Suprapubic skin (tissue), 4 donors: ENCODE measurements at regions not wholly inside any gene's neighbourhood (a gene's known extent, or its start where the extent isn't known, plus 50 kb on each side); places are given as distances from the start of the nearest gene placed in this dataset.

Source experiments
- DNase-seq, 2 donors: peaks; one replicate each; pipeline ENCODE4 v3.0.0-alpha.2; 2019; ENCODE audit warnings: low spot score in 2 of 2
- H3K27ac ChIP-seq: fragments of 200-600 bp; sonication (generic); one replicate; pipeline ENCODE4 v1.5.1; 2019
- H3K27me3 ChIP-seq: fragments of 200-600 bp; sonication (generic); one replicate; pipeline ENCODE4 v1.5.1; 2019
- H3K36me3 ChIP-seq: fragments of 200-600 bp; sonication (generic); one replicate; pipeline ENCODE4 v1.5.1; 2019
- H3K4me1 ChIP-seq: fragments of 200-600 bp; sonication (generic); one replicate; pipeline ENCODE4 v1.5.1; 2019
- H3K4me3 ChIP-seq: fragments of 200-600 bp; sonication (generic); one replicate; pipeline ENCODE4 v1.5.1; 2019; ENCODE audit warnings: mild to moderate bottlenecking
- H3K9me3 ChIP-seq: fragments of 200-600 bp; sonication (generic); one replicate; pipeline ENCODE4 v1.5.1; 2019
- EP300 ChIP-seq: sonication (generic); formaldehyde crosslinking; IDR thresholded peaks from one replicate; pipeline ENCODE4 v1.6.1; 2017; ENCODE audit warnings: antibody characterized with exemption
- POLR2A ChIP-seq, 2 donors: fragments of 450-650 bp; IDR thresholded peaks; one replicate each; pipeline ENCODE4 v1.6.1; 2017; ENCODE audit warnings: antibody characterized with exemption in 2 of 2, mild to moderate bottlenecking in 2 of 2, moderate library complexity in 2 of 2
- POLR2AphosphoS5 ChIP-seq, 3 donors: sonication (generic); formaldehyde crosslinking; IDR thresholded peaks; one replicate each; pipeline ENCODE4 v1.6.1; 2017; ENCODE audit warnings: antibody characterized with exemption in 3 of 3
- WGBS: methylation state at CpG from one replicate; pipeline ENCODE4 v1.1.5; 2018; 5-methylcytosine and 5-hydroxymethylcytosine counted together
- TF ChIP-seq, protein P1 (sequence below), 2 donors: fragments of 200-600 bp in 1 of 2; fragments of 450-650 bp in 1 of 2; sonication (generic) in 1 of 2; IDR thresholded peaks; one replicate each; pipeline ENCODE4 v1.5.1; 2016 to 2019; ENCODE audit warnings: antibody characterized with exemption in 2 of 2, mild to moderate bottlenecking in 1 of 2, moderate library complexity in 1 of 2

DNA sequence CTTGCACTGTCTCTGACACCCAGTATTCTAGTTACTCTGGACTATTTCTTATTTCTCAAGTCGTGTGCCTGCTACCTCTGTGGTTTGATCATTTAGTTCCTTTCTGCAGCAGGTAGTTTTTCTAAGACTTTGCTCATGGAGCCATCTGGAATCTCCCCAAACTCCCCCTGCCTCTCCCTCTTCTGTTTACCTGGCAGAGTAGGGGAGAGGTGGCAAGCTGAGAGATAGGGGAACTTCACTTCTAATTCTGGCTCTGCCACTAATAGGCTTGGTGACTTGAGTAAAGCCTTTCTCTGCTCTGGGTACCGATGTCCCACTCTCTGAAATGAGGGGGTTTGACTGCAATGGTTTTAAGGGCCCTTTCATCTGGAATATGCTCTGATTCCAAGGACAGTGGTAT, 141.3 kb downstream of the CPEB2 start:
- Histone ChIP-seq H3K27me3 (no peaks in the 10 kb centered on the region), H3K9me3 (no peaks in the 10 kb centered on the region), H3K36me3 (no peaks in the 10 kb centered on the region), H3K4me3 (no peak overlapping the region), H3K27ac (no peak overlapping the region), H3K4me1 (no peaks in the 10 kb centered on the region)
- no peak for TF ChIP-seq EP300
- TF ChIP-seq POLR2AphosphoS5 (IDR thresholded peaks at IDR 0.05), result no peak
- TF ChIP-seq, protein P1, sequence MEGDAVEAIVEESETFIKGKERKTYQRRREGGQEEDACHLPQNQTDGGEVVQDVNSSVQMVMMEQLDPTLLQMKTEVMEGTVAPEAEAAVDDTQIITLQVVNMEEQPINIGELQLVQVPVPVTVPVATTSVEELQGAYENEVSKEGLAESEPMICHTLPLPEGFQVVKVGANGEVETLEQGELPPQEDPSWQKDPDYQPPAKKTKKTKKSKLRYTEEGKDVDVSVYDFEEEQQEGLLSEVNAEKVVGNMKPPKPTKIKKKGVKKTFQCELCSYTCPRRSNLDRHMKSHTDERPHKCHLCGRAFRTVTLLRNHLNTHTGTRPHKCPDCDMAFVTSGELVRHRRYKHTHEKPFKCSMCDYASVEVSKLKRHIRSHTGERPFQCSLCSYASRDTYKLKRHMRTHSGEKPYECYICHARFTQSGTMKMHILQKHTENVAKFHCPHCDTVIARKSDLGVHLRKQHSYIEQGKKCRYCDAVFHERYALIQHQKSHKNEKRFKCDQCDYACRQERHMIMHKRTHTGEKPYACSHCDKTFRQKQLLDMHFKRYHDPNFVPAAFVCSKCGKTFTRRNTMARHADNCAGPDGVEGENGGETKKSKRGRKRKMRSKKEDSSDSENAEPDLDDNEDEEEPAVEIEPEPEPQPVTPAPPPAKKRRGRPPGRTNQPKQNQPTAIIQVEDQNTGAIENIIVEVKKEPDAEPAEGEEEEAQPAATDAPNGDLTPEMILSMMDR (IDR thresholded peaks at IDR 0.05), result no peak
- no peak for TF ChIP-seq POLR2A (IDR thresholded peaks at IDR 0.05)
- WGBS, result 89% methylated on average over 2 of the region's 2 CpGs
- no peak for DNase-seq

DNA sequence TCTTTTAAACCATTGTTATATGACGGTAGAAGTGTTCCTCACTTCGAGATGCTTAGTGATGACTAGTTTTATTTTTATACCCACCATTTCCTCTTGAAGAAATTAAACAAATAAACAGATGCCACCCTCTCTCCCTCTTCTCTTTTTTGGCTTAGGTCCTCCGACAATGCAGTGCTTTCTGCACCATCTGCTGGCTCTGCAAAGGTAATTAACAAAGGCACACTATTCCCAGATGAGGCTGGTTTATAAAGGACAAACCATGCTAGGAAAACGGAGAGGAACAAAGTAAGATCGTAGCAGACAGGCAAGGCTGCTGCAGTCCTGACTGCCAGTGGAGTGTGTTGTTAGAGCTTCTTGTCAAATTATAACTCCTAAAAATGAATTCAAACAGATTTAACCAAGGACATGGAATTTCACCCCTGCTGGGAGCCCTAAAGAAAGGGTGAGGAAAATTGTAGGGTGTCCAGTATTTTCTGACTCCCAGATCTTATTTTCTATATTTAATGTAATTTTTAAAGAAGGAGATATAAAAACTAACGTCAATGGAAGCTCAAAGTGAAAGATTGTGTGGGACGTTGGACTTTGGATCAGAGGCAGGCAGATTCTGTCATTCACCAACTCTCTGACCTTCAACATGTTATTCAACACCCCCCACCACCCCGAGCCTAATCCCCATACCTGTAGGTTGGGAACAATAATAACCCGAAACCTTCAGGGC, 142.1 kb downstream of the CPEB2 start:
- Histone ChIP-seq H3K9me3 (no peaks in the 10 kb centered on the region), H3K4me3 (no peak overlapping the region), H3K27ac (no peak overlapping the region), H3K27me3 (no peaks in the 10 kb centered on the region), H3K36me3 (no peaks in the 10 kb centered on the region), H3K4me1 (peaks cover 4% of the 10 kb centered on the region)
- TF ChIP-seq, protein P1 (IDR thresholded peaks at IDR 0.05), result no peak
- TF ChIP-seq POLR2A (IDR thresholded peaks at IDR 0.05) (no peak), POLR2AphosphoS5 (IDR thresholded peaks at IDR 0.05) (no peak), EP300 (no peak)
- WGBS, result 73% methylated on average over 9 of the region's 9 CpGs
- no peak for DNase-seq

DNA sequence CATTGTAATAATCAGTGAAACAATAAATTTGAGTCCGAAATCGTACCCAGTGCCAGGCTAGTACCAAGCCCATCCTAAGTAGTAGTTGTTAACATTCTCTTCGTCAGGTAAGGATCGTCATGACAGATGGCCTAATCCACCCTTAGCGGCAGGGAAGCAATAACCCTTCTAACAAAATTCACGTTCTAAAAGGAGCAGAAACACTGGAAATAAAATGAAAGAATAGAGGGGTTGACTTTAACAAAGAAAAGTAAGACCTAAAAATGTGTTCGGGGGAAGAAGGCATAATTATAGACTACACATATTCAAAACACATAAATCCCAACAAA, 142.7 kb downstream of the CPEB2 start:
- H3K9me3 ChIP-seq, result no peaks in the 10 kb centered on the region
- H3K4me1 ChIP-seq, result peaks cover 9% of the 10 kb centered on the region
- H3K27ac ChIP-seq, result no peak overlapping the region
- H3K36me3 ChIP-seq, result no peaks in the 10 kb centered on the region
- TF ChIP-seq EP300 (no peak), POLR2A (IDR thresholded peaks at IDR 0.05) (no peak), POLR2AphosphoS5 (IDR thresholded peaks at IDR 0.05) (no peak)
- TF ChIP-seq, protein P1 (IDR thresholded peaks at IDR 0.05), result no peak
- H3K27me3 ChIP-seq, result no peaks in the 10 kb centered on the region
- H3K4me3 ChIP-seq, result no peak overlapping the region
- no peak for DNase-seq
- WGBS, result 94% methylated on average over 7 of the region's 7 CpGs

DNA sequence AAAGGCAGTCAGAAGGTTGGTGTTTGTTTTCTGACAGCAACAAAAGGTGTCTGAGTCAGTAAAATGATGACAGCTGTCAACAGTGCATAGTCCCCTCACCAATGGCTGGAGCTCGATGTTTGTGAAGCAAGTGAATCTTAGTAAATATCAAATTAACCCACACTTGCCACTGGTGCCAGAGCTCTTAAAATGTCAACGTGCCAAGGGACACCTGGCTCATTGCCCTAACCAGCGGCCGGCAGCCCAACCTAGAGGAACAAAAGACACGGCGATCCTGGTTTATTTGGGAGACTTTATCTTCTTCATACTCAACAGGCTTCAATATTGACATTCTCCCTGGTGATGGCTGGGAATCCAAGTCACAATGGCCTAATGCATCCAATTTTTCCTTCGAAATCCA, 143.4 kb downstream of the CPEB2 start:
- Histone ChIP-seq H3K27ac (no peak overlapping the region), H3K4me1 (peaks cover 15% of the 10 kb centered on the region), H3K4me3 (no peak overlapping the region), H3K36me3 (no peaks in the 10 kb centered on the region), H3K9me3 (no peaks in the 10 kb centered on the region), H3K27me3 (no peaks in the 10 kb centered on the region)
- TF ChIP-seq POLR2AphosphoS5 (IDR thresholded peaks at IDR 0.05) (no peak), EP300 (no peak), POLR2A (IDR thresholded peaks at IDR 0.05) (no peak)
- TF ChIP-seq, protein P1 (IDR thresholded peaks at IDR 0.05), result no peak
- DNase-seq, result no peak
- WGBS, result 88% methylated on average over 7 of the region's 7 CpGs

DNA sequence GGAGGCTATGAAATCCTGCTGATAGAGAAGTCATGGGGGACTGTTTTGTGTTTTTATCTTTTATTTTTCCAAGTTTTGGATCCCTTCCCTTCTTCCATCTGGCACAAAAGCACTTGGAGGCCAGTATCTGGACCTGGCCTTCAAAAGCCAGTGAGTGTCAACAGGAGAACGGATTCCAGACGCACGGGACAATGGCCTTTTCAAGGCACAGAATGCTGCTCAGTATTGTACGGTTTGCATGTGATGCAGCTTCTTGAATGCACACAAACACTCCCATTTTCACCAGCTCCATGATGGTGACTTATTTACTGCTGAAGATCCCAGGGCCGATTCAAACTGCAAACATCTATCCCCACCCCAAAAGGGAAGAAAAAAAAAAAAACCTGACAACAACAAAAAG, 145.4 kb downstream of the CPEB2 start:
- no peaks in the 10 kb centered on the region for H3K27me3 ChIP-seq
- no peaks in the 10 kb centered on the region for H3K9me3 ChIP-seq
- 66% methylated on average over 5 of the region's 5 CpGs for WGBS
- H3K4me1 ChIP-seq, result peaks cover 15% of the 10 kb centered on the region
- TF ChIP-seq EP300, result no peak
- no peak for TF ChIP-seq POLR2A (IDR thresholded peaks at IDR 0.05)
- TF ChIP-seq, protein P1 (IDR thresholded peaks at IDR 0.05), result no peak
- no peak for TF ChIP-seq POLR2AphosphoS5 (IDR thresholded peaks at IDR 0.05)
- no peaks in the 10 kb centered on the region for H3K36me3 ChIP-seq
- DNase-seq, result no peak
- H3K27ac ChIP-seq, result no peak overlapping the region
- H3K4me3 ChIP-seq, result no peak overlapping the region
